ENCODE measurements at regions not wholly inside any gene's neighbourhood (a gene's known extent, or its start where the extent isn't known, plus 50 kb on each side); places are given as distances from the start of the nearest gene placed in this dataset.

- ATAC-seq: no peak
These were observed 553.2 kb upstream of the AMELY start for GRCh38 chrY:7464742-7465141.

- no peak for ATAC-seq
These were observed 552.2 kb upstream of the AMELY start for GRCh38 chrY:7463711-7464110.

- no peak for ATAC-seq
These were observed 551.6 kb upstream of the AMELY start for GRCh38 chrY:7463196-7463595.

- ATAC-seq: no peak
These were observed 551.1 kb upstream of the AMELY start for GRCh38 chrY:7462657-7463056.

- no peak for ATAC-seq
These were observed 550.4 kb upstream of the AMELY start for GRCh38 chrY:7461873-7462525.

GRCh38 chrY:7459802-7460201 is 548.2 kb upstream of the AMELY start:
- ATAC-seq: no peak

GRCh38 chrY:7458301-7459078 is 546.9 kb upstream of the AMELY start:
- ATAC-seq: no peak

- ATAC-seq: no peak
These were observed 545.9 kb upstream of the AMELY start for GRCh38 chrY:7457286-7458015.

GRCh38 chrY:7455626-7456025 is 544.1 kb upstream of the AMELY start:
- no peak for ATAC-seq

GRCh38 chrY:7453336-7453735 is 541.8 kb upstream of the AMELY start:
- no peak for ATAC-seq

GRCh38 chrY:7452246-7452645 is 540.7 kb upstream of the AMELY start:
- no peak for ATAC-seq

- ATAC-seq: no peak
These were observed 538.3 kb upstream of the AMELY start for GRCh38 chrY:7449860-7450259.

GRCh38 chrY:7448687-7449086 is 537.1 kb upstream of the AMELY start:
- no peak for ATAC-seq

GRCh38 chrY:7447881-7448516 is 536.4 kb upstream of the AMELY start:
- ATAC-seq: no peak

GRCh38 chrY:7444141-7444540 is 532.6 kb upstream of the AMELY start:
- no peak for ATAC-seq

- ATAC-seq: no peak
These were observed 529.4 kb upstream of the AMELY start for GRCh38 chrY:7440796-7441530.

GRCh38 chrY:7437086-7437485 is 525.5 kb upstream of the AMELY start:
- ATAC-seq: no peak

- no peak for ATAC-seq
These were observed 522.6 kb upstream of the AMELY start for GRCh38 chrY:7433817-7434809.

GRCh38 chrY:7419165-7419564 is 507.6 kb upstream of the AMELY start:
- no peak for ATAC-seq

- ATAC-seq: no peak
These were observed 506.4 kb upstream of the AMELY start for GRCh38 chrY:7417946-7418345.

GRCh38 chrY:7416406-7416805 is 504.9 kb upstream of the AMELY start:
- ATAC-seq: no peak

Measured in esophagus mucosa (tissue), 1 donor.